Esophagus (tissue), 2 donors: ENCODE measurements at regions not wholly inside any gene's neighbourhood (a gene's known extent, or its start where the extent isn't known, plus 50 kb on each side); places are given as distances from the start of the nearest gene placed in this dataset.
"Not testable (repeated sequence)": the region's sequence is repeated elsewhere in the genome, so short reads cannot be mapped to it uniquely, and the experiment has no call there.

Experiments used
- H3K27ac ChIP-seq, 2 donors: one replicate each; pipeline ENCODE4 v1.5.1; 2013; ENCODE audit warnings: low read depth in 2 of 2, mild to moderate bottlenecking in 2 of 2, inconsistent platforms in 1 of 2, low read length in 1 of 2, moderate library complexity in 1 of 2
- H3K27me3 ChIP-seq, 2 donors: one replicate each; pipeline ENCODE4 v1.6.1; 2013; ENCODE audit warnings: low read length in 2 of 2, control low read depth in 1 of 2, mild to moderate bottlenecking in 1 of 2; ENCODE audit not compliant: insufficient read depth in 2 of 2, control insufficient read depth in 1 of 2
- H3K36me3 ChIP-seq, 2 donors: one replicate each; pipeline ENCODE4 v1.6.1; 2013; ENCODE audit warnings: low read length in 1 of 2; ENCODE audit not compliant: control insufficient read depth in 2 of 2, insufficient read depth in 2 of 2
- H3K4me1 ChIP-seq, 2 donors: one replicate each; pipeline ENCODE4 v1.6.1; 2013; ENCODE audit warnings: low read length in 1 of 2; ENCODE audit not compliant: control insufficient read depth in 2 of 2, insufficient read depth in 2 of 2
- H3K4me3 ChIP-seq, 2 donors: one replicate each; pipeline ENCODE4 v1.5.1; 2013; ENCODE audit warnings: low read length in 2 of 2, mild to moderate bottlenecking in 2 of 2, low read depth in 1 of 2, moderate library complexity in 1 of 2
- H3K9me3 ChIP-seq, 2 donors: one replicate each; pipeline ENCODE4 v1.6.1; 2013; ENCODE audit warnings: mild to moderate bottlenecking in 2 of 2, low read depth in 1 of 2, low read length in 1 of 2, moderate library complexity in 1 of 2; ENCODE audit not compliant: control insufficient read depth in 2 of 2, insufficient read depth in 1 of 2
- WGBS, 2 donors: extraction: QIAGEN DNeasy Blood & Tissue Kit; methylation state at CpG; one replicate each; pipeline ENCODE4 v1.1.7; 2013; 5-methylcytosine and 5-hydroxymethylcytosine counted together
- donor health status: healthy with polysubstance abuse.
- donor health status: Bipolar disorder and iron deficiency.

- Histone ChIP-seq H3K27ac (no peak overlapping the region), H3K9me3 (no peaks in the 10 kb centered on the region), H3K27me3 (no peaks in the 10 kb centered on the region), H3K36me3 (no peaks in the 10 kb centered on the region), H3K4me3 (no peak overlapping the region), H3K4me1 (no peaks in the 10 kb centered on the region)
- WGBS, 2 donors = 67 to 69% methylated on average over 5 of the region's 5 CpGs
These were observed 63.8 kb upstream of the SRD5A2 start for GRCh38 chr2:31644551-31644950.

GRCh38 chr2:31642707-31643106 lies 62.0 kb upstream of the SRD5A2 start:
- H3K4me3 ChIP-seq = no peak overlapping the region
- 92 to 95% methylated on average over 1 of the region's 1 CpG for WGBS, 2 donors
- H3K9me3 ChIP-seq = no peaks in the 10 kb centered on the region
- no peaks in the 10 kb centered on the region for H3K27me3 ChIP-seq
- H3K4me1 ChIP-seq = no peaks in the 10 kb centered on the region
- H3K36me3 ChIP-seq = no peaks in the 10 kb centered on the region
- H3K27ac ChIP-seq = no peak overlapping the region

GRCh38 chr2:31632201-31632600 lies 51.5 kb upstream of the SRD5A2 start:
- not testable (repeated sequence) for H3K4me1 ChIP-seq, H3K4me3 ChIP-seq, H3K36me3 ChIP-seq, H3K27ac ChIP-seq, H3K27me3 ChIP-seq, H3K9me3 ChIP-seq
- 64 to 69% methylated on average over 5 of the region's 5 CpGs for WGBS, 2 donors
